ENCODE measurements at regions not wholly inside any gene's neighbourhood (a gene's known extent, or its start where the extent isn't known, plus 50 kb on each side); places are given as distances from the start of the nearest gene placed in this dataset.
"Not testable (repeated sequence)": the region's sequence is repeated elsewhere in the genome, so short reads cannot be mapped to it uniquely, and the experiment has no call there.

- DNase-seq (ENCODE audit: low read depth in 2 of 3, low spot score in 1 of 3) = not testable (repeated sequence)
These were observed 57.3 kb upstream of the HS3ST3A1 start for GRCh38 chr17:13659051-13659450.

- no peak for DNase-seq (ENCODE audit: low read depth in 2 of 3, low spot score in 1 of 3)
These were observed 64.3 kb upstream of the HS3ST3A1 start for GRCh38 chr17:13665872-13666635.

- DNase-seq (ENCODE audit: low read depth in 2 of 3, low spot score in 1 of 3) = no peak
These were observed 69.6 kb upstream of the HS3ST3A1 start for GRCh38 chr17:13671341-13671740.

GRCh38 chr17:13671771-13672170 is 70.0 kb upstream of the HS3ST3A1 start:
- DNase-seq (ENCODE audit: low read depth in 2 of 3, low spot score in 1 of 3) = peak in 2 of 3 donors; percentile 1 to 16

GRCh38 chr17:13678361-13678760 is 76.6 kb upstream of the HS3ST3A1 start:
- DNase-seq (ENCODE audit: low read depth in 2 of 3, low spot score in 1 of 3) = no peak

GRCh38 chr17:13678841-13679240 is 77.1 kb upstream of the HS3ST3A1 start:
- no peak for DNase-seq (ENCODE audit: low read depth in 2 of 3, low spot score in 1 of 3)

GRCh38 chr17:13688716-13689115 is 87.0 kb upstream of the HS3ST3A1 start:
- DNase-seq (ENCODE audit: low read depth in 2 of 3, low spot score in 1 of 3) = no peak

- DNase-seq (ENCODE audit: low read depth in 2 of 3, low spot score in 1 of 3) = no peak
These were observed 89.1 kb upstream of the HS3ST3A1 start for GRCh38 chr17:13690806-13691205.

GRCh38 chr17:13694934-13695333 is 93.2 kb upstream of the HS3ST3A1 start:
- no peak for DNase-seq (ENCODE audit: low read depth in 2 of 3, low spot score in 1 of 3)

- DNase-seq (ENCODE audit: low read depth in 2 of 3, low spot score in 1 of 3) = no peak
These were observed 97.1 kb upstream of the HS3ST3A1 start for GRCh38 chr17:13698832-13699231.

GRCh38 chr17:13699261-13699660 is 97.5 kb upstream of the HS3ST3A1 start:
- DNase-seq (ENCODE audit: low read depth in 2 of 3, low spot score in 1 of 3) = no peak

GRCh38 chr17:13702266-13702665 is 100.5 kb upstream of the HS3ST3A1 start:
- no peak for DNase-seq (ENCODE audit: low read depth in 2 of 3, low spot score in 1 of 3)

GRCh38 chr17:13704333-13704732 is 102.6 kb upstream of the HS3ST3A1 start:
- DNase-seq (ENCODE audit: low read depth in 2 of 3, low spot score in 1 of 3) = no peak

GRCh38 chr17:13705221-13705620 is 103.5 kb upstream of the HS3ST3A1 start:
- DNase-seq (ENCODE audit: low read depth in 2 of 3, low spot score in 1 of 3) = no peak

GRCh38 chr17:13721705-13722104 is 120.0 kb upstream of the HS3ST3A1 start:
- no peak for DNase-seq (ENCODE audit: low read depth in 2 of 3, low spot score in 1 of 3)

- DNase-seq (ENCODE audit: low read depth in 2 of 3, low spot score in 1 of 3) = no peak
These were observed 123.7 kb upstream of the HS3ST3A1 start for GRCh38 chr17:13725288-13725990.

- DNase-seq (ENCODE audit: low read depth in 2 of 3, low spot score in 1 of 3) = no peak
These were observed 125.9 kb upstream of the HS3ST3A1 start for GRCh38 chr17:13727441-13728171.

- DNase-seq (ENCODE audit: low read depth in 2 of 3, low spot score in 1 of 3) = no peak
These were observed 127.1 kb upstream of the HS3ST3A1 start for GRCh38 chr17:13728781-13729180.

- no peak for DNase-seq (ENCODE audit: low read depth in 2 of 3, low spot score in 1 of 3)
These were observed 127.9 kb upstream of the HS3ST3A1 start for GRCh38 chr17:13729466-13730134.

- DNase-seq (ENCODE audit: low read depth in 2 of 3, low spot score in 1 of 3) = no peak
These were observed 133.2 kb upstream of the HS3ST3A1 start for GRCh38 chr17:13734880-13735279.

GRCh38 chr17:13735444-13735843 is 133.7 kb upstream of the HS3ST3A1 start:
- DNase-seq (ENCODE audit: low read depth in 2 of 3, low spot score in 1 of 3) = no peak
